Stimulated activated CD8-positive, alpha-beta memory T cell treated with anti-CD3 and anti-CD28 coated beads, Interleukin-15, amount 100 ng/mL, for 48 hours (primary cell): ENCODE measurements at regions not wholly inside any gene's neighbourhood (a gene's known extent, or its start where the extent isn't known, plus 50 kb on each side); places are given as distances from the start of the nearest gene placed in this dataset.

Experiments used
- DNase-seq, 2 donors: peaks; one replicate each; pipeline ENCODE4 v3.0.0-alpha.2; 2020; ENCODE audit warnings: low read depth in 2 of 2

GRCh38 chr9:107953556-107954125, 464.1 kb upstream of the KLF4 start:
- DNase-seq, result no peak

- no peak for DNase-seq
Measured at GRCh38 chr9:107952773-107953172, 463.2 kb upstream of the KLF4 start.

GRCh38 chr9:107951511-107951910, 461.9 kb upstream of the KLF4 start:
- no peak for DNase-seq

GRCh38 chr9:107949061-107949460, 459.5 kb upstream of the KLF4 start:
- no peak for DNase-seq

- DNase-seq, result no peak
Measured at GRCh38 chr9:107948601-107949000, 459.0 kb upstream of the KLF4 start.

GRCh38 chr9:107948086-107948485, 458.5 kb upstream of the KLF4 start:
- DNase-seq, result no peak

- DNase-seq, result no peak
Measured at GRCh38 chr9:107946364-107947141, 457.0 kb upstream of the KLF4 start.

- no peak for DNase-seq
Measured at GRCh38 chr9:107945961-107946360, 456.4 kb upstream of the KLF4 start.

- no peak for DNase-seq
Measured at GRCh38 chr9:107945493-107945892, 455.9 kb upstream of the KLF4 start.

GRCh38 chr9:107944387-107944786, 454.8 kb upstream of the KLF4 start:
- DNase-seq, result no peak

- no peak for DNase-seq
Measured at GRCh38 chr9:107943901-107944300, 454.3 kb upstream of the KLF4 start.

- DNase-seq, result no peak
Measured at GRCh38 chr9:107942856-107943255, 453.3 kb upstream of the KLF4 start.

- no peak for DNase-seq
Measured at GRCh38 chr9:107942291-107942690, 452.7 kb upstream of the KLF4 start.

- no peak for DNase-seq
Measured at GRCh38 chr9:107940616-107941595, 451.3 kb upstream of the KLF4 start.

- no peak for DNase-seq
Measured at GRCh38 chr9:107938801-107939386, 449.3 kb upstream of the KLF4 start.

- no peak for DNase-seq
Measured at GRCh38 chr9:107935931-107936330, 446.4 kb upstream of the KLF4 start.

GRCh38 chr9:107933516-107933915, 443.9 kb upstream of the KLF4 start:
- no peak for DNase-seq

GRCh38 chr9:107933097-107933496, 443.5 kb upstream of the KLF4 start:
- no peak for DNase-seq

- DNase-seq, result no peak
Measured at GRCh38 chr9:107932601-107933000, 443.0 kb upstream of the KLF4 start.

- DNase-seq, result no peak
Measured at GRCh38 chr9:107932046-107932445, 442.5 kb upstream of the KLF4 start.

- no peak for DNase-seq
Measured at GRCh38 chr9:107931071-107931715, 441.6 kb upstream of the KLF4 start.

- DNase-seq, result no peak
Measured at GRCh38 chr9:107929443-107929842, 439.9 kb upstream of the KLF4 start.
